H9 (cell line): ENCODE measurements at regions not wholly inside any gene's neighbourhood (a gene's known extent, or its start where the extent isn't known, plus 50 kb on each side); places are given as distances from the start of the nearest gene placed in this dataset.
A peak's percentile ranks its signal among the peaks of the same experiment; 100 is the strongest.

Experiments
- DNase-seq: peaks from one replicate; pipeline ENCODE4 v3.0.0-alpha.2; 2017
- H2AFZ ChIP-seq: one replicate; pipeline ENCODE4 v1.6.1; 2013; ENCODE audit warnings: mild to moderate bottlenecking, low read length, control low read depth, moderate library complexity
- H2AK5ac ChIP-seq: 2 replicates; pipeline ENCODE4 v1.6.1; 2013; ENCODE audit warnings: low read length, control low read depth, mixed read lengths; ENCODE audit not compliant: insufficient read length
- H2BK120ac ChIP-seq: one replicate; pipeline ENCODE4 v1.6.1; 2013; ENCODE audit warnings: low read depth, mild to moderate bottlenecking, low read length, control low read depth, inconsistent platforms; ENCODE audit not compliant: poor library complexity, severe bottlenecking
- H2BK12ac ChIP-seq: 2 replicates; pipeline ENCODE4 v1.6.1; 2013; ENCODE audit warnings: low read length, control low read depth, mixed read lengths, low read depth; ENCODE audit not compliant: insufficient read length
- H2BK15ac ChIP-seq: 2 replicates; pipeline ENCODE4 v1.6.1; 2013; ENCODE audit warnings: low read depth, low read length, control low read depth
- H2BK20ac ChIP-seq: one replicate; pipeline ENCODE4 v1.6.1; 2013; ENCODE audit warnings: low read depth, mild to moderate bottlenecking, low read length, control low read depth, inconsistent platforms; ENCODE audit not compliant: poor library complexity, severe bottlenecking
- H2BK5ac ChIP-seq: 2 replicates; pipeline ENCODE4 v1.6.1; 2013; ENCODE audit warnings: low read length, control low read depth, mixed read lengths; ENCODE audit not compliant: insufficient read length
- H3K14ac ChIP-seq: 2 replicates; pipeline ENCODE4 v1.6.1; 2013; ENCODE audit warnings: low read length, control low read depth; ENCODE audit not compliant: insufficient read depth
- H3K18ac ChIP-seq: 2 replicates; pipeline ENCODE4 v1.6.1; 2013; ENCODE audit warnings: low read depth, mild to moderate bottlenecking, mixed read lengths, low read length, control low read depth; ENCODE audit not compliant: insufficient read length
- H3K23ac ChIP-seq: 2 replicates; pipeline ENCODE4 v1.6.1; 2013; ENCODE audit warnings: low read length, control low read depth, mixed read lengths, low read depth; ENCODE audit not compliant: insufficient read length
- H3K23me2 ChIP-seq: 2 replicates; pipeline ENCODE4 v1.6.1; 2013; ENCODE audit warnings: low read depth, mild to moderate bottlenecking, mixed read lengths, low read length, control low read depth; ENCODE audit not compliant: insufficient read length, poor library complexity, severe bottlenecking
- H3K27ac ChIP-seq: 2 replicates; pipeline ENCODE4 v1.5.1; 2013; ENCODE audit warnings: low read length, control low read depth, mixed read lengths, low read depth; ENCODE audit not compliant: insufficient read length
- H3K27me3 ChIP-seq: 2 replicates; pipeline ENCODE4 v1.6.1; 2013; ENCODE audit warnings: low read length, control low read depth, inconsistent platforms; ENCODE audit not compliant: insufficient read depth
- H3K4ac ChIP-seq: 2 replicates; pipeline ENCODE4 v1.6.1; 2013; ENCODE audit warnings: low read depth, mild to moderate bottlenecking, control low read depth, inconsistent platforms, low read length, moderate library complexity
- H3K4me1 ChIP-seq: 2 replicates; pipeline ENCODE4 v1.6.1; 2013; ENCODE audit warnings: low read length, control low read depth, inconsistent platforms; ENCODE audit not compliant: insufficient read depth
- H3K4me2 ChIP-seq: 2 replicates; pipeline ENCODE4 v1.6.1; 2013; ENCODE audit warnings: low read length, control low read depth, mixed read lengths; ENCODE audit not compliant: insufficient read length, insufficient read depth
- H3K56ac ChIP-seq: 2 replicates; pipeline ENCODE4 v1.6.1; 2013; ENCODE audit warnings: low read depth, mild to moderate bottlenecking, mixed read lengths, low read length, control low read depth; ENCODE audit not compliant: insufficient read length
- H3K79me1 ChIP-seq: 2 replicates; pipeline ENCODE4 v1.6.1; 2013; ENCODE audit warnings: low read depth, mild to moderate bottlenecking, moderate library complexity, low read length, control low read depth, inconsistent platforms; ENCODE audit not compliant: insufficient read depth, poor library complexity, severe bottlenecking
- H3K79me2 ChIP-seq: 2 replicates; pipeline ENCODE4 v1.6.1; 2013; ENCODE audit warnings: low read length, control low read depth, inconsistent platforms; ENCODE audit not compliant: insufficient read depth
- H3K9ac ChIP-seq: 2 replicates; pipeline ENCODE4 v1.6.1; 2013; ENCODE audit warnings: low read length, control low read depth, mixed read lengths; ENCODE audit not compliant: insufficient read length; ENCODE audit errors: extremely low read depth
- H3K9me3 ChIP-seq: one replicate; pipeline ENCODE4 v1.6.1; 2013; ENCODE audit warnings: low read depth, low read length, inconsistent platforms; ENCODE audit not compliant: control insufficient read depth
- H3T11ph ChIP-seq: one replicate; pipeline ENCODE4 v1.6.1; 2013; ENCODE audit warnings: mild to moderate bottlenecking, low read length, control low read depth, inconsistent platforms
- H4K20me1 ChIP-seq: one replicate; pipeline ENCODE4 v1.6.1; 2013; ENCODE audit not compliant: control insufficient read depth, insufficient read length, insufficient read depth
- H4K5ac ChIP-seq: 2 replicates; pipeline ENCODE4 v1.6.1; 2013; ENCODE audit warnings: low read depth, mild to moderate bottlenecking, mixed read lengths, low read length, control low read depth; ENCODE audit not compliant: insufficient read length
- H4K8ac ChIP-seq: replicated peaks from 2 replicates; pipeline ENCODE4 v1.6.1; 2013; ENCODE audit warnings: low read length, control low read depth, mixed read lengths, low read depth; ENCODE audit not compliant: insufficient read length
- H4K91ac ChIP-seq: 2 replicates; pipeline ENCODE4 v1.6.1; 2013; ENCODE audit warnings: low read depth, mild to moderate bottlenecking, moderate library complexity, mixed read lengths, low read length, control low read depth; ENCODE audit not compliant: insufficient read length
- H3K27ac Mint-ChIP-seq, 3 experiments: 2 replicates in 2 of 3; 3 replicates in 1 of 3; pipeline ENCODE4 v1.8.0; 2020 to 2021; ENCODE audit warnings: mixed read lengths in 3 of 3, mild to moderate bottlenecking in 1 of 3, moderate library complexity in 1 of 3
- H3K27me3 Mint-ChIP-seq: 2 replicates; pipeline ENCODE4 v1.8.0; 2021; ENCODE audit warnings: low read depth, mild to moderate bottlenecking, moderate library complexity, mixed read lengths
- H3K36me3 Mint-ChIP-seq, 3 experiments: 2 replicates in 2 of 3; 3 replicates in 1 of 3; pipeline ENCODE4 v1.8.0; 2020 to 2021; ENCODE audit warnings: low read depth in 3 of 3, mixed read lengths in 3 of 3; ENCODE audit not compliant: insufficient read depth in 1 of 3
- H3K4me1 Mint-ChIP-seq, 2 experiments: 2 replicates each; pipeline ENCODE4 v1.8.0; 2020; ENCODE audit warnings: mixed read lengths in 2 of 2
- H3K4me3 Mint-ChIP-seq, 2 experiments: 2 replicates in 1 of 2; 3 replicates in 1 of 2; pipeline ENCODE4 v1.8.0; 2020 to 2021; ENCODE audit warnings: mild to moderate bottlenecking in 2 of 2, mixed read lengths in 2 of 2, moderate library complexity in 1 of 2
- H3K9me3 Mint-ChIP-seq, 2 experiments: 2 replicates in 1 of 2; 3 replicates in 1 of 2; pipeline ENCODE4 v1.8.0; 2020; ENCODE audit warnings: mild to moderate bottlenecking in 2 of 2, mixed read lengths in 2 of 2, moderate library complexity in 1 of 2
- CTCF ChIP-seq: fragments of 200-600 bp; sonication (generic); conservative IDR thresholded peaks from 3 replicates; pipeline ENCODE4 v1.8.0; 2021; ENCODE audit warnings: antibody characterized with exemption, mild to moderate bottlenecking
- WGBS: extraction: QIAGEN DNeasy Blood & Tissue Kit; methylation state at CpG from one replicate; pipeline ENCODE4 v1.1.7; 2013; ENCODE audit warnings: missing lambda C conversion rate, low lambda C conversion rate, mixed read lengths; ENCODE audit not compliant: insufficient read length; ENCODE audit errors: extremely low coverage; 5-methylcytosine and 5-hydroxymethylcytosine counted together

GRCh38 chr2:137892739-137893138 is 71.5 kb upstream of the HNMT start:
- H3K4me1 ChIP-seq, result no peaks in the 10 kb centered on the region

More at GRCh38 chr2:137892739-137893138, 71.5 kb upstream of the HNMT start:
- no peaks in the 10 kb centered on the region for H3K79me2 ChIP-seq
- no peak overlapping the region for H3K4ac ChIP-seq
- no peak overlapping the region for H3K27ac ChIP-seq
- H2AFZ ChIP-seq, result no peak overlapping the region
- no peak overlapping the region for H3K56ac ChIP-seq
- H3K14ac ChIP-seq, result no peak overlapping the region
- no peaks in the 10 kb centered on the region for H3K36me3 Mint-ChIP-seq
- H3K79me1 ChIP-seq, result no peaks in the 10 kb centered on the region
- H3K18ac ChIP-seq, result no peak overlapping the region
- H3T11ph ChIP-seq, result no peak overlapping the region
- H3K23ac ChIP-seq, result no peak overlapping the region
- no peaks in the 10 kb centered on the region for H3K23me2 ChIP-seq
- no peak overlapping the region for H2BK20ac ChIP-seq
- no peak overlapping the region for H2BK12ac ChIP-seq
- H3K4me1 Mint-ChIP-seq, result peaks cover 21 to 23% of the 10 kb centered on the region in 2 experiments
- no peak overlapping the region for H3K4me3 Mint-ChIP-seq
- no peak overlapping the region for H2AK5ac ChIP-seq
- H3K27me3 ChIP-seq, result no peaks in the 10 kb centered on the region
- no peaks in the 10 kb centered on the region for H4K20me1 ChIP-seq
- H4K8ac ChIP-seq, result no peak overlapping the region
- H3K9ac ChIP-seq, result no peak overlapping the region
- H3K27me3 Mint-ChIP-seq, result no peaks in the 10 kb centered on the region
- no peak overlapping the region for H2BK5ac ChIP-seq
- H3K27ac Mint-ChIP-seq, result peak overlapping the region in 1 of 3 experiments; percentile 29; a peak in 1 of 7 replicates
- no peak overlapping the region for H4K5ac ChIP-seq
- no CpG with 5 or more reads among the region's 2 CpGs for WGBS
- H2BK120ac ChIP-seq, result no peak overlapping the region
- no peak overlapping the region for H4K91ac ChIP-seq
- no peak for DNase-seq
- no peak overlapping the region for H3K4me2 ChIP-seq
- TF ChIP-seq CTCF, result no peak
- H3K9me3 Mint-ChIP-seq, result no peaks in the 10 kb centered on the region
- H3K9me3 ChIP-seq, result no peaks in the 10 kb centered on the region
- no peak overlapping the region for H2BK15ac ChIP-seq
